ENCODE measurements at regions not wholly inside any gene's neighbourhood (a gene's known extent, or its start where the extent isn't known, plus 50 kb on each side); places are given as distances from the start of the nearest gene placed in this dataset.

- no peaks in the 10 kb centered on the region for H3K27me3 ChIP-seq (ENCODE audit: low read depth)
- H3K4me3 ChIP-seq: no peak overlapping the region
- no peak for ATAC-seq
- no peaks in the 10 kb centered on the region for H3K9me3 ChIP-seq
- DNase-seq: no peak
- H3K36me3 ChIP-seq: no peaks in the 10 kb centered on the region
- no peak for TF ChIP-seq CTCF (IDR thresholded peaks at IDR 0.05)
- H3K27ac ChIP-seq: no peak overlapping the region
- intact Hi-C loops (cut with DNase I): no loop called here
- H3K4me1 ChIP-seq: no peaks in the 10 kb centered on the region
Measured at GRCh38 chr6:90703336-90703735, 116.5 kb upstream of the MAP3K7 start.

GRCh38 chr6:90701926-90702325 lies 115.1 kb upstream of the MAP3K7 start:
- no peaks in the 10 kb centered on the region for H3K27me3 ChIP-seq (ENCODE audit: low read depth)
- intact Hi-C loops (cut with DNase I): no loop called here
- H3K4me1 ChIP-seq: no peaks in the 10 kb centered on the region
- ATAC-seq: no peak
- no peak overlapping the region for H3K4me3 ChIP-seq
- no peak overlapping the region for H3K27ac ChIP-seq
- no peak for TF ChIP-seq CTCF (IDR thresholded peaks at IDR 0.05)
- no peaks in the 10 kb centered on the region for H3K9me3 ChIP-seq
- no peaks in the 10 kb centered on the region for H3K36me3 ChIP-seq
- DNase-seq: no peak

DNA sequence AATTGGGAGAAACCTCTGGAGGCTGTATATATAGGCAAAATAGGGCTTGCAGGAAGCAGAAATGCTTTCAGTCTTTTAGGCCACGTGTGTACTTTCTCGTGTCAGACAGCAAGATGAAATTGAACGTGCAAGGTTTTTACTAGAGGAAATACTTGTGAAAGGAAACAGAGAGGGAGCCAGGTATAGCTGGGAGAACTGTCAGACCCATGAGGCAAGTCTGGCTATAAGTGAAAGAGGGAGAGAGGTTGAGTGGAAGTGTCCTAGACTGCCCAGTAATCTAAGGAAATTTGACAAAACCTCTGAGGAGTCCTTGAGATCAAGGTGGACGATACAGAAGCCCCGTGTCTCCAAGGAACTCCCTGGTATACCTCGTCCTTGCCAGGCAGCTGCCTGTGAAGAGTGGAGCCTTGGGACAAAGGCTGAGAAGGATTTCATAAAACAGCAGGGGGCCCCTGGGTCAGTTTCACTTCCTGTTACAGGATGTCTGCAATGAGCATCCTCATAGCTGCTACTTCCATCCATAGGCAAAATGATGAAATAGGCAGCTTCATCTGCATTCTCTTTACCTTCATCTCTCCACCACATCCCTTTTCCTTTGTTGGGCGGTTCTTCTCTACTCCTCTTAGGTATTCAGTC lies 114.4 kb upstream of the MAP3K7 start:
- ATAC-seq: no peak

GRCh38 chr6:90695316-90695715 lies 108.4 kb upstream of the MAP3K7 start:
- Histone ChIP-seq H3K36me3 (no peaks in the 10 kb centered on the region), H3K4me1 (no peaks in the 10 kb centered on the region), H3K9me3 (no peaks in the 10 kb centered on the region), H3K27me3 (ENCODE audit: low read depth) (no peaks in the 10 kb centered on the region), H3K4me3 (no peak overlapping the region), H3K27ac (no peak overlapping the region)
- ATAC-seq (no peak), DNase-seq (no peak)
- intact Hi-C loops (cut with DNase I): no loop called here
- TF ChIP-seq CTCF (IDR thresholded peaks at IDR 0.05): no peak

More for the DNA sequence above, 114.4 kb upstream of the MAP3K7 start:
- Histone ChIP-seq H3K27ac (no peak overlapping the region), H3K27me3 (ENCODE audit: low read depth) (no peaks in the 10 kb centered on the region), H3K4me3 (no peak overlapping the region), H3K36me3 (no peaks in the 10 kb centered on the region), H3K4me1 (no peaks in the 10 kb centered on the region), H3K9me3 (no peaks in the 10 kb centered on the region)
- no peak for DNase-seq
- intact Hi-C loops (cut with DNase I): no loop called here
- no peak for TF ChIP-seq CTCF (IDR thresholded peaks at IDR 0.05)

DNA sequence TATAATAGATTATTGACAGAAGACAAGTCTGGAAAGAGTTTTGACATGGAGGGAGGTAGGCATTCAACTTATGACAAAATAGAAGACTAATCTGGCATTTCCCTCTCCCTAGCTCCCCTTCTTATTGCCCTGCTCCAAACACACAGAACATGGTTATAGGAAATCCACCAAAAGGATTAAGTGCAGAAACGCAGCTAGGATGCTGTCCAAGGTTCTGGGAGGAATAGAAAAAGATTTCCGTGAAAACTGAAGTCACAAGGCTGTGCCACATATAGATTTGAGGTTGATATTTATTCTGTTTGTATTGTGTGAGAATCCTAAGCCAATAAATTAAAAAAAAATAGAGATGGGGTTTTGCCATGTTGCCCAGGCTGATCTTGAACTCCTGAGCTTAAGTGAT lies 107.9 kb upstream of the MAP3K7 start:
- H3K36me3 ChIP-seq: no peaks in the 10 kb centered on the region
- ATAC-seq (no peak), DNase-seq (no peak)
- no peaks in the 10 kb centered on the region for H3K9me3 ChIP-seq
- no peak overlapping the region for H3K27ac ChIP-seq
- intact Hi-C loops (cut with DNase I): no loop called here
- no peak for TF ChIP-seq CTCF (IDR thresholded peaks at IDR 0.05)
- no peak overlapping the region for H3K4me3 ChIP-seq
- no peaks in the 10 kb centered on the region for H3K4me1 ChIP-seq
- H3K27me3 ChIP-seq (ENCODE audit: low read depth): no peaks in the 10 kb centered on the region

Measured in lower lobe of right lung (tissue), 2 donors.